AML-193 (cell line): ENCODE measurements at regions not wholly inside any gene's neighbourhood (a gene's known extent, or its start where the extent isn't known, plus 50 kb on each side); places are given as distances from the start of the nearest gene placed in this dataset.
"Not testable (repeated sequence)": the region's sequence is repeated elsewhere in the genome, so short reads cannot be mapped to it uniquely, and the experiment has no call there.

Experiments
- DNase-seq, 2 experiments: peaks; one replicate each; lab custom pipeline; 2025; lab: John Stamatoyannopoulos, UW

DNA sequence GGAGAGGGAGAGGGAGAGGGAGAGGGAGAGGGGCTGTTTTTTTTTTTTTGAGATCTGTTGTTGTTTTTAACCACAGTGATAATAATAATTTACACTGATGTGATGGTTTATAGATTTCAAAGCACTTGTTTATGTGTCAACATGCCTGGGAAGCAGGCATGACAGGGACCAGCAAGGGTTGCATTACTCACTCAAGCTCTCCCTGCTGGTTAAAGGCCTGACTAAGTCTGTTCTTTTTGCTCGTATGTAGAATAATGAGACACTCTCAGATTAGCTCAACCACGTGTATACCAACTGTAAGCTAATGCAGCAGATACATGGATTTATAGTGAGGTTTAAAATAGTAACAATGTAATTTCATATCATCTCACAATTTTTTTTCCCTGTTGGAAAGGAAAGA lies 134.6 kb upstream of the BOD1L1 start:
- DNase-seq, result no peak

DNA sequence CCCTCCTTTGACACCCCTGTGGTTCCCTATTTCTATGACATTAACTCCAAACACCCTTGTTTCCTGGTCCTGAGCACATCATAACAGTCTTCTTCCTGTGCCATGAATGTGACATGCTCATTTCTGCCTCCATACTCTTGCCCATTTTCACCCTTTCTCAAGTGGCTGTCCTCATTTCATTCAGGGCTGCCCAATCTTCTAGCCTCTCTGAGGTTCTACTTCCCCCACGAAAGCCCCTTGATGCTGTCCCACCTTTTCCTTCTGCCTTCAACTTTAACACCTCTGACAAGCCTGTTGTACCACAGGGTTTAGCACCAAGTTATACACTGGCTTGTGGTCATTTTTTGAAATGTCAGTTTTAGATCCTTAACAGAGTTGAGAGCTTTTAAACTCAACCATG lies 136.2 kb upstream of the BOD1L1 start:
- DNase-seq, result no peak

DNA sequence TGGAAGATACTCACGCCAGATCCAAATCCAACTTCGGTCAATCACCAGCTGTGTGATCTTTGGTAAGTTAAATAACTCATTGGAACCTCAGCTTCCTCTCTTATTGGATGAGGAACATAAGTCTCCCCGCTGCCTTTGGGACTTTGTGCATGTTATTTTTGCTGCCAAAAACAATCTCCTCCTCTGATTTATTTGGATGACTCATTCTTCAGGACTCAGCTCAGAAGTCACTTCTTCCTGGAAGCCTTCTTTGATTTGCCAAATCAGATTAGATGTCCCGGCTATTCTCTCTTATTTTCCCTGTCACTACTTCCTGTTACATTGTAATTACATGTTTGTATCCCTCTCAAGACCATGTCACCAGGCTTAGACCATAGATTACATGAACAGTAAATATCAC lies 138.0 kb upstream of the BOD1L1 start:
- DNase-seq, result no peak

DNA sequence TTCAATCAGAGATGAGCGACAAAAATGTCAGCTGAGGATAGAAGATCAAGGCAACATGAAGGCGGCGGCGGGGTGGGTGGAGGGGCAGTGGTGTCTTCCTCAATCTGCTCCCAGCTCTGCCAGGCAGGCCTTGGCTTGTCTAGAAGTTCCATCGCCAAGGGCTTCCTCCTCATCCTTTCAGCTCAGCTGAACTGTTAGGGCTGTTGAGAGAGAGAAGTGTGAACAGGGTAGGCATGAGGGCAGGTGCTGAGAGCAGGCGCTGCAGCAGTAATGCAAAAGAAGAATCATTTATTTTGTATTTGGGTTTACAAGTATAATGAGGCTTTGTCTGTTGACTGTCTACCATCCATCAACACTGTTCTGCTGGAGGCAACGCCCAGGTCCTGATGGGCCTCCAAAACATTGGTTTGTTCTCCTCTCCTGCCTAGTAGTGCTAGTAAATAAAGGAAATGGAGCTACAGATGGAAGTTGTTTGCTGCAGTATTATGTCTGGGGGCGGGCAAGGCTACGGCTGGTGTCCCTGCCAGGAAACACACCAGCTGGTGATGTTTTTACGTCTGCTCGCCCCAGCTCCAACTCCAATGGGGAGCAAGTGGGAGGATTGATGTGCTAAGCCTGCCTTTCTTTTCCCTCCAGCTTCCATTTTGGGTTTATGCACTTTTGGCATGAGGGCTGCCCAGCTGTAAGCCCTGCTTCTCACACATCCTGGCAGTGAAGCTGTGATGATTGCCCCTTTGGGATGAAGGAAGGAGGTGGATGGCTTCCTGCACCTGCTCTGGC lies 139.4 kb upstream of the BOD1L1 start:
- DNase-seq, result no peak

DNA sequence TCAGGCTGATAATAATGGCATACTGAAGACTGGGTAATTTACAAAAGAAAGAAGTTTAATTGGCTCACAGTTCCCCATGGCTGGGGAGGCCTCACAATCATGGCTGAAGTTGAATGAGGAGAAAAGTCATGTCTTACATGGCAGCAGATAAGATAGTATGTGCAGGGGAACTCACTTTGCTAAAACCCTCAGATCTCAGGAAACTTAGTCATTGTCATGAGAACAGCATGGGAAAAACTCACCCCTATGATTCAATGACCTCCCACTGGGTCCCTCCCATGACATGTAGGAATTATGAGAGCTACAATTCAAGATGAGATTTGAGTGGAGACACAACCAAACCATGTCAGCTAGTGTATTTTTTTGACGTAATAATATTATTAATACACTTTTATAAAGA lies 149.8 kb upstream of the BOD1L1 start:
- DNase-seq, result no peak

DNA sequence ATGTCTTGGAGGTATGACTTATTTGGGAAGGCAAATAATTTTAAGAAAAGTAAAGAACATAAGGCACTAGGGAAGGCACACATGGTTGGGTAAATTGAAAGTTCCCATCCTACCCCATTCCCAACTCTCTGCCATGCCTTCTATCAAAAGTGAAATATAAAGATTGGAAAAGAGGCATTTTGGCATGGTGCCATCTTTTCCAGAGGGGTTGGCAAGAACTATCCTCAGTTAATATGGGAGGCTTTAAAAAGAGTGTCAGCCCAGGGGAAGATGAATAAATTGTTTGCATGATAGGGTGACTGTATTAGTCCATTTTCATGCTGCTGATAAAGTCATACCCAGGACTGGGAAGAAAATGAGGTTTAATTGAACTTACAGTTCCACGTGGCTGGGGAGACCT lies 150.8 kb upstream of the BOD1L1 start:
- no peak for DNase-seq

DNA sequence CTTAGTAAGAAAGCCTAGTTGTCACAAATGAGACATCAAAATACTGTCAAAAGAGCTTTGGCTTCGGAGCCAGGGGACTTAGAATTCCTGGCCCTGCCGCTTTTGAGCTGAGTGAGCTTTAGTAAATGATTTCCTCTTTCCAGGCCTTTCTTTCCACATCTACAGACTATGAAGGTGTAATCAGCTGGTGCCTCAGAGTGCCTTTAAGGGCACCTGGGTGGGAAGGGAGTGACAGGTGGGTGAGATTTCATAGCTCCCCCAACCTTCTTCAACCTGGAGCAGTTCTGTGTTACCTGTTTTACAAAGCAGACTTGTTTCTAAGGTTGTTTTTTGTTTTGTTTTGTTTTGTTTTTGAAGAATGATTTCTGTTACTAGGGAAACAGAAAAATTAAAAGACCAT lies 154.7 kb upstream of the BOD1L1 start:
- no peak for DNase-seq

DNA sequence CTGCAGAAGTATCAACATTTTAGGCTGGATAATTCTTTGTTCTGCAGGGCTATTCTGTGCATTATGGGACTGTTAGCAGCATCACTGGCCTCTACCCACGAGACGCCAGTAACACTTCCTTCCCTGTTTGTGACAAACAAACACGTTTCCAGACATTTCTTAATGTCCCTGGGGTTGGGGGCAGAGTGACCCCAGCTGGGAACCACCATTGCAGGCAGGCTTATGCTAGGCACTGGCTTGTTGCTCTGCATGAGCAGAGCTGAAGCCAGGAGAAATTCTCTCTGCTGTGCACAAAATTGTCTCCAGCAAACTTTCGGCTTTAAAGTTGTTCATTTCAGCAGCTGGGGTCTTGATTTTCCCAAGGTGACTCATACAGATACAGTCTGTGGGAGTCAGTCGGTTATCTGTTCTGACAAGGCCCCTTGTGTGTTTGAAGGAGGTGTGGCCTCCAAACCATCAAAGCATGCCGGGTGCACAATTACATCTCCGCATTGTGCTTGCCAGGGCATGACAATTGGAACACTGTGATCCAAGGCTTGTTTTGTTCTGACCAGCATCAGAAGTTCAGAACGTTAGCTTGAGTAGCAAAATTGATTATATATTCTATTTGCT lies 156.4 kb upstream of the BOD1L1 start:
- DNase-seq, result no peak

DNA sequence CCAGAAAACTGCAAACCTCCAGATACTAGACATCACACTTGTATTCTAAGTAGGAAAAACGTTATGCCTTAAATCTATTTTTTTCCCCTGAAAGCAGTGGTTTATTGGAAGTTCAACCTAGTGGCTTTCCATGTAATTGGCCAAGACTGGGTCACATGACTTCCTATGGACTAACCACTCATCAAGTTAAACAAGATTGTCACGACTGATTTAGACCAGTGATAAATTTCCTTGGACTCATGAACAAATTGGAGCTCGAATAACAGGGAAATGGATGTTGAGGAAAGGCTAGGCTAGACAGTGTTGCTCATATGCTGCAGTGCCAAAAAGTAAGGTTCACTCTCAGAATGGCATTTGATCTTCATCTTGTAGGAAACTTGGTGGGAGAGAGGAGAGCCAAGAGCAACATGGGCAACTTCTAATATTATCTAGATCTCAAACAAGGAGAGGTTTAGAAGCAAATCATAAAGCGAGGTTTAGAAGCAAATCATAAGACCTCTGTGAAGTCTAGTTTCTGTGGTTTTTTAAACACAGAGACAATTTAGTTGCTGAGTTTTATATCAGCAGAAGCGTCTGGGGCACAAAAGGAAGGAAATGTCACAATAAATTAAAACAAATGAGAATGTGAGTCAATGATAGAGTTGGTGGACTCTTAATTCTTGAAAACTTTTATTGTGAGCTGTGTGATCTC lies 165.6 kb upstream of the BOD1L1 start:
- DNase-seq, result no peak

DNA sequence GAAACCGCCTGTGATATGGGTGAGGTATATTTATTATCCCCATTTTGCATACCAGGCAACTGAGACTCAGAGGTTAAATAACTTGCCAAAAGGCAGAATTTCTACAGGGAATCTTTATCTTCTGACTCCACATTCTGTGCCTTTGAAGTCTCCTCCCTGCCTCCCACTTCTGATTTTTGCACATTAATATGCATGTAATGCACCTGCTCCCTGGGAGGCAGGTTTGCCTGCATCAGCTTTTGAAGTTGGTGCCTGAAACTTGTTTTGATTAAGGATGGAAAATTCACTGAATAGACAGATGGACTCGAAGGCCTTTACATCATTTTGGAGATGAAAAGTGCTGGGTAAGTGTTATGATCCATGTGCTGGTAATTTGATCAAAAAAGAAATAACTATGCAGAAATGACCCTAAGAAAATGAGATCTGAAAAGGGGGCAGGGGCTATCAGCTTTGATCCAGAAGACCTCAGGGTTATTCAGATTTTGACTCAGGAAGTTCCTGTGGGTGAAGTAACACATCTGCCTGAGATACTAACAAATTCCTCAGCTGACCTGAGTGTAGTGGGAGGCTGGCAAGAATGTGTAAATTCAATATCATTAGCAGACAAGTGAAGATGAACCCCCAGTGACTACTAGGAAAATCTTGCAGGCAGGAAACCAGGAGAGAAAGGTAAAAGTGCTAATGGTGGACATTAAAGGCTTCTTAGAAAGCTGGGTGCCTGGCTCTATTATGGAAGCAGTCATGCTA lies 167.5 kb upstream of the BOD1L1 start:
- no peak for DNase-seq

DNA sequence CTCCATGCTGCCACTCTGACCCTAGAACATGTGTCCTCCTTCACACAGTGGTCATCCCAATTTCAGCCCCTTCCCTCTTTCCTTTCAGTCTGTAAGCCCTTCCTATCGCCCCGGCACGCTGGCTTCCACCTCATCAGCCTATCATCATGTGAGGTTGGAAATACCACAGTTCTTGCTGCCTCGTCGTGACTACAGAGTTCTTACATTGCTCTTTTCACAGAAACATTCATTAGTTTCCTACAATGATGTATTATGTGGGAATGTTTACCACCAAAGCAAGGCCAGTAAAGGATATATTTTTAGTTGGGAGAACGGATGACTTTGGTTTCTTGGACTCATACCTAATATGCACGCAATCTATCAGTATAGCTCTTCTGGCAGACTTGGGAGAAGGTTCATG lies 169.5 kb upstream of the BOD1L1 start:
- no peak for DNase-seq

DNA sequence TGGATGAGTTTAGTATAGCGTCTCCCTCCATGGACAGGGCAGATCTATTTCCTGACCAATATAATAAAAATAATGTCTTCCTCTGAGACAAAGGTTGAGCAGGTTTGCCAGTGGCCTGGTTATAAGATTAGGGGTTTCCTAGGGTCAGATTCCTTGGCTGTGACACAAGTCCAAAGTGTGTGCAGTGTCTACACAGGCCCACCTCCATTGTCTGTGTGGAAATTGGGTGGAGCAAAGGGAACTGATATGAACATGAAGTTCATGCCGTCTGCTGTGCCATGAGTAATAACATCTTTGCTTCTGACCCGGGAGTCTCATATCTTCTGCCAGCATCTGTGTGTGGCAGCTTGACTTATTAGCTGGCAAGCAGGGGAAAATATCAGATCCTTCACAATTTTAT lies 187.7 kb upstream of the BOD1L1 start:
- no peak for DNase-seq

DNA sequence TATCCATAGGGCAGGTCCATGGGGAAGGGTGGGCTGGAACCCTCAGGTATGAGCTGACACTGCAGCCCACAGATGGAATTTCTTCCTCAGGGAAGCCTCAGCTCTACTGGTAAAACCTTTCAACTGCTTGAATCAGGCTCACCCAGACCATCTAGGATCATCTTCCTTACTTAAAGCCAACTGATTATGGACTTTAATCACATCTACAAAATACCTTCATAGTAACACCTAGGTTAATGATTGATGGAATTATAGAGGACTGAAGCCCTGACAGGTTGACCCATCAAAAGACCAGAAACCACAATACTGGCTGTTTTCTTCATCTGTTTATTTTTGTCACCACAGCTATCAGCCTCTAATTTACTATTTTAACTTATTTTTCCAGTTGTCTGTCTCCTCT lies 188.9 kb upstream of the BOD1L1 start:
- no peak for DNase-seq

DNA sequence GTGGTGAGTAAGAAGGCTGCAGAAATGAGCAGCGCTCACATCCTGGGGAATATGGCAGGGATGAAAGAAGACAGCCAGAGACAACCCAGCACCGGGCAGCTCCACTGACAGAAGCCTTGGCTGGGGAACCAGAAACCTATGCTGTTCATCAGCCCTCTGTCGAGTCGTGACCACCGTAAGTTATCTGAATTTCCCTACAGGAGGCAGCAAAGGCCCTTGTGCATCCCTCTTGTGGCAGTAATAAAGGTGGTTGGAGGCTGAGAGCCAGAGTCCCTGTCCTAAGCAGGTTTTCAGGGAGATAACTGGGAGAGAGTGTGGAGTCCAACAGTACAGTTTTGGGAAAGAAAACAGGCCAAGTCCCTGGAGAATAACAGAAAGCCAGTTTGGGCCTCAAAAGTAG lies 194.0 kb upstream of the BOD1L1 start:
- no peak for DNase-seq

DNA sequence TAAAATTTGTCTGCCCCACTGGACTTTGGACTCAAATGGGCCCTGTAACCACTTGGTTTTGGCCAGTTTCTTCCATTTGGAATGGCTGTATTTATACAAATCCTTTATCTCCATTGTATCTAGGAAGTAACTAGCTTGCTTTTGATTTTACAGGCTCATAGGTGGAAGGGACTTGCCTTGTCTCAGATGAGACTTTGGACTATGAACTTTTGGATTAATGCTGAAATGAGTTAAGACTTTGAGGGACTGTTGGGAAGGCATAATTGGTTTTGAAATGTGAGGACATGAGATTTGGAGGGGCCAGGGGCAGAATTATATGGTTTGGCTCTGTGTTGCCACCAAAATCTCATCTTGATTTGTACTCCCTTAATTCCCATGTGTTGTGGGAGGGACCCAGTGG lies 198.3 kb upstream of the BOD1L1 start:
- DNase-seq, result not testable (repeated sequence)

DNA sequence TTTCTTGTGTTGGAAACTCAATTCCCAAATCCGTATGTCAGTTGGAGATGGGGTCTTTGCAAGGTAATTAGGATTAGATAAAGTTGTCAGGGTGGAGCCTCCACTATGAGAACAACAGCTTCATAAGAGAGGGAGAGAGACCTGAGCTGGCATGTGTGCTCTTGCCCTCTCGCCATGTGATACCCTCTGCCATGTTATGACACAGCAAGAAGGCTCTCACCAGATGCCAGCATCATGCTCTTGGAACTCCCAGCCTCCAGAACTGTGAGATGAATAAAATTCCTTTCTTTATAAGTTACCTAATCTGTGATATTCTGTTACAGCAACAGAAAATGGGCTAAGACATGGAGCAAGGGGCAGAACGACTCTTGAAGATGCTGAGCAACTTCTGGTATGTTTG lies 201.9 kb upstream of the BOD1L1 start:
- no peak for DNase-seq

DNA sequence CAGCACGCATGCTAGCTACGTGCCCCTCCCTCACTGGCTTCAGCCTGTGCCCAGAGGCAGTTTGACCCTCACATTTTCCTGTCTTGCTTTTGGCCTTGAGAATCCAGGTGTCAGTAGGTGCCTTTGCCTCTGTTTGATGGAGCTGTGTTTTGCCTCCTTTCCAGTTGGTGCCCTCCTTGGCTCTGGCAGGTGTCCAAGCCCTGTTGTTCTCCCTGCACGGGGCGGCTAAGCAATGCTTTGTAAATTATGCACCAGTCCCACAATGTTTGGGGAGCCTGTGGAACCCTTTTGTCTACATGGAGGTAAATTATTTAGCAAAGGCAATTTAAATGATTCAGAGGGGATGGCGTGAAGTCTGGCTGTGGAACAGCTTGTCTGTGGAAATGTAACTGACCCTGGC lies 202.9 kb upstream of the BOD1L1 start:
- DNase-seq, result no peak

DNA sequence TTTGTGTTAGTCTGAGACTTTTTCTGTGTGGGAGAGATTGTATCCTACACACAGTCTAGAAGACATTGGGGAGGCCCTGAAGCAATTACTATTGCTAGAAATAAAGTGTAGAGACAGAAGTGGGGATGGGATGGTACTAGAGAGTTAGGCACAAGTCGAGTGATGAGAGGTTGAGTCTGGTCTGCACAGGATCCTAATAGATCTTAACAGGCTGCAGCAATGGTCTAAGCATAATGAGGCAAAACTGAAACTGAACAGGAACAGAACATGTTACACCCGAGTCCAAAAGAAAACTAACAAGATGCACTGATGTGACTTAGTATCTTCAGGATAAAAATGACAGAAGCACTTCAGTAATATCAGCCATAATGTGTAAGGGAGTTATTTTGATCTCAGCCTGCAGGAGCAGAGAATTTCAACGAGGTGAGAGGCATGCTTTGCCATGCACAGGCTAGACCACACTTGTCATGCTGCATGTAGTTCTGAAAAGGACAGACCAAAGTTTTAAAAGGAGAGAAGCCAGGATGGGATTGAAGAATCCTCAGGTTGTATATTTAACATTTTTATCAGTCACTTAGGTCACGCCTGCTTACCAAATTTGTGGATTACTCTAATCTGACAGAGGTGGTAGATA lies 205.8 kb upstream of the BOD1L1 start:
- DNase-seq, result no peak

DNA sequence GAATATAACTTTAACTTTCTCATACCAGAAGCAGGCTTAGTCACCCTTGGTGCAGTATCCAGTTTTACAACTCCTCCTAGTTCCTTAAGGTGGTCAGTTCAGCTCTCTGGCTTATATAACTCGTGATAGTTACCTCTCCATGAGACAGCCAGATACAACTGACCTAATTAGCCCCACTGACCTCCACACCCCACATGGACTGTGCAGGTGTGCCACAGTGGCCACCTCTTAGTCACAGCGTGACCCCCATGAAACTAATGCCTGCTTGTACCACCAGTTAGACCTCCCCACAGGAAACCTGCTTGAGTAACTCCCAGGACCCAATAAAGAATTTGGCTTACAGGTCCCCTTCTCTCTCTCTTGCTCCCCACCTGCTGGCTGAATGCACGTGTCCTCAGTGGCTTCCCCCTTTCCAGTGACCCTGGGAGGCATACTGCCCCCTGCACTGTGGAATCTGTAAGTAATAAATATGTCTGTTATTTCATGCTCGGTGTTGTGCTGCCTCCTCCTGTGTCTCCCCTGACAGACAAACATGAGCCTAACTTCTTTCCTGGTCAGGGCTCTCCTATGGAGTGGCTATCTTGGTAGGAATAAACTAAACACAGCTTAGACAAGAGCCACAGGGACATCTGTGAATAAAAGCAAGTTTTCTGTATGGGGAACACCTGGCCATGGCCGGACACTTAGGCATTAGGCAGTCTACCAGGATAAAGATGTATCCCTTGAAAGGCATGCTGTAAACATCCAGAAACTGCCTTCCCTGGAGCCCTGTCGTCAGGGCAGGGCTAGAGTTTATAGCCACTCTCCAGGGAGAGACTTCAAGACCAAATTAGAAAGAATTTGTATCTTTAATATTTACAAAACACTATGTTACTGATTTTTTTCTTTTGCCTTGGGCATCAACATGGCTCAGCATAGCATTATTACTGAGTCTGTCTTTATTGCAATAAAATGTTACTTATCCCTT lies 209.7 kb upstream of the BOD1L1 start:
- DNase-seq, result no peak

DNA sequence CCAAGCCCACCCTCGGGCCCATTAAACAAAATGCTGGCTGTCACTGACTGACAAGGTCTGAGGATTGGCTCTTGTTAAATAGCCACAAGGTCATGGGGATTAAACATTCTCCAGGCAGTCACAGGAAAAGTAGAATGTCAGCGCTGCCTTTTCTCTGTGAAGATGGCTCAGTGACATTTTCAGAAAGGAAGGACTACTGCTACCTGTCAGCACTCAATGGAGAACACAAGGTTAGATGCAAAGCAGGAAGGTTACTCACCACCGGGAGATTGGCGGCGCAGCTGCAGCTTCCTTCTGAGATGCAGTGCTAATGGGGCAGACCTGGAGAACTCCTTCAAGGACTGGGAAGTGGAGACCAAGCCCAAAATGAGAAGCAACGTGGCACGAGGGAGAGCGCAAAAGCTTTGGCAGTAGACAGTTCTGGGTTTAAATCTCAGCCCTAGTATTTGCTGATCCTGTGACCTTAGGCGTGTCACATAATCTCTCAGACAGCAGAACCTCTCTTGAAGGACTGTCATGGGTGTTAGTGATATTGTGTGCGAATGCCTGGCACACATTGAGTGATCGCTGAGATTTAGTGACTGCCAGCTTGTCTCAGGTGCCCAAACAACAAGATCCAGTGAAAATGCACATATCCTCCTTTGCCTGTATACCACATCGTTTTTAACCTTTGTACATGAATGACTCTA lies 213.1 kb upstream of the BOD1L1 start:
- no peak for DNase-seq
